Esophagus muscularis mucosa (tissue), 3 donors: ENCODE measurements at regions not wholly inside any gene's neighbourhood (a gene's known extent, or its start where the extent isn't known, plus 50 kb on each side); places are given as distances from the start of the nearest gene placed in this dataset.

Source experiments
- POLR2A ChIP-seq: fragments of 450-650 bp; IDR thresholded peaks from one replicate; pipeline ENCODE4 v1.6.1; 2017; ENCODE audit warnings: antibody characterized with exemption, moderate library complexity, mild to moderate bottlenecking, low read depth
- TF ChIP-seq, protein P1 (sequence below), 3 experiments: fragments of 200-600 bp in 2 of 3; fragments of 450-650 bp in 1 of 3; sonication (generic) in 2 of 3; IDR thresholded peaks; one replicate each; pipeline ENCODE4 v1.5.1; 2017 to 2019; ENCODE audit warnings: antibody characterized with exemption in 3 of 3, mild to moderate bottlenecking in 2 of 3, moderate library complexity in 1 of 3

DNA sequence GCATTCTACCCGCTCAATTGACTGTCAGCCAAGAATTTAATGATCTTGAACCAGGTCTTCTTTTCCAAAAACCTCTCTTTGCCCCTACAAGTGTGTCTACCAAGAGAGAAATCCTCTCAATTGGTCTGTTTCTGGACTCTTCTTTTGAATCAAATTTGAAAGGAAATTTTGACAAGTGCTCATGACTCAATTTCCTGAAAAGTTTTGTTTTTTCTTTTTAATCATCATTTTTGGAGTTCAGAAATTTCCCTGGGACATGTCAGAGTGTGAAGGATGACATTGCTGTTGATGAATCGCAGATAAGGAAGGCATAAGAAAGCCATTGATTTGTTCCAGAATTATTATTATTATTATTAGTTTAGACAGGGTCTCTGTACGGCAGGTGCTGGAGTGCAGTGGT lies 88.2 kb upstream of the AKT3 start:
- no peak for TF ChIP-seq POLR2A
- TF ChIP-seq, protein P1, sequence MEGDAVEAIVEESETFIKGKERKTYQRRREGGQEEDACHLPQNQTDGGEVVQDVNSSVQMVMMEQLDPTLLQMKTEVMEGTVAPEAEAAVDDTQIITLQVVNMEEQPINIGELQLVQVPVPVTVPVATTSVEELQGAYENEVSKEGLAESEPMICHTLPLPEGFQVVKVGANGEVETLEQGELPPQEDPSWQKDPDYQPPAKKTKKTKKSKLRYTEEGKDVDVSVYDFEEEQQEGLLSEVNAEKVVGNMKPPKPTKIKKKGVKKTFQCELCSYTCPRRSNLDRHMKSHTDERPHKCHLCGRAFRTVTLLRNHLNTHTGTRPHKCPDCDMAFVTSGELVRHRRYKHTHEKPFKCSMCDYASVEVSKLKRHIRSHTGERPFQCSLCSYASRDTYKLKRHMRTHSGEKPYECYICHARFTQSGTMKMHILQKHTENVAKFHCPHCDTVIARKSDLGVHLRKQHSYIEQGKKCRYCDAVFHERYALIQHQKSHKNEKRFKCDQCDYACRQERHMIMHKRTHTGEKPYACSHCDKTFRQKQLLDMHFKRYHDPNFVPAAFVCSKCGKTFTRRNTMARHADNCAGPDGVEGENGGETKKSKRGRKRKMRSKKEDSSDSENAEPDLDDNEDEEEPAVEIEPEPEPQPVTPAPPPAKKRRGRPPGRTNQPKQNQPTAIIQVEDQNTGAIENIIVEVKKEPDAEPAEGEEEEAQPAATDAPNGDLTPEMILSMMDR (IDR thresholded peaks at IDR 0.05) = no peak
